ENCODE measurements at regions not wholly inside any gene's neighbourhood (a gene's known extent, or its start where the extent isn't known, plus 50 kb on each side); places are given as distances from the start of the nearest gene placed in this dataset.
A peak's percentile ranks its signal among the peaks of the same experiment; 100 is the strongest.

GRCh38 chr11:38461751-38462150, 1863.7 kb upstream of the RAG2 start:
- WGBS, 2 donors, result 68 to 75% methylated on average over 6 of the region's 6 CpGs
- Histone ChIP-seq H3K27ac (no peak overlapping the region), H3K4me3 (replicated peaks in 1 of 3) (no peak overlapping the region), H3K27me3 (no peaks in the 10 kb centered on the region), H3K9me3 (no peaks in the 10 kb centered on the region), H3K4me1 (no peaks in the 10 kb centered on the region), H3K36me3 (no peaks in the 10 kb centered on the region)
- no peak for TF ChIP-seq POLR2A (IDR thresholded peaks at IDR 0.05)
- intact Hi-C loops (cut with DNase I), result no loop called here
- no peak for DNase-seq

GRCh38 chr11:38460896-38461295, 1862.9 kb upstream of the RAG2 start:
- DNase-seq, result peak; percentile 71 to 80
- TF ChIP-seq POLR2A (IDR thresholded peaks at IDR 0.05) (no peak), CTCF (IDR thresholded peaks at IDR 0.05) (no peak)
- H3K4me3 ChIP-seq (replicated peaks in 1 of 3), result no peak overlapping the region
- intact Hi-C loops (cut with DNase I), result no loop called here
- no peaks in the 10 kb centered on the region for H3K36me3 ChIP-seq
- H3K4me1 ChIP-seq, result no peaks in the 10 kb centered on the region
- no peaks in the 10 kb centered on the region for H3K27me3 ChIP-seq
- no peaks in the 10 kb centered on the region for H3K9me3 ChIP-seq
- 1 to 4% methylated on average over 2 of the region's 2 CpGs for whole genome bisulfite sequencing, 2 donors
- H3K27ac ChIP-seq, result peak overlapping the region in 1 of 3 donors; percentile 31

GRCh38 chr11:38460429-38460828, 1862.4 kb upstream of the RAG2 start:
- H3K9me3 ChIP-seq, result no peaks in the 10 kb centered on the region
- no peaks in the 10 kb centered on the region for H3K4me1 ChIP-seq
- no peaks in the 10 kb centered on the region for H3K36me3 ChIP-seq
- H3K4me3 ChIP-seq (replicated peaks in 1 of 3), result no peak overlapping the region
- WGBS, 2 donors, result 59 to 73% methylated on average over 2 of the region's 2 CpGs
- TF ChIP-seq POLR2A (IDR thresholded peaks at IDR 0.05), result no peak
- no peak for TF ChIP-seq CTCF (IDR thresholded peaks at IDR 0.05)
- intact Hi-C loops (cut with DNase I), result no loop called here
- H3K27ac ChIP-seq, result peak overlapping the region in 1 of 3 donors; percentile 31
- H3K27me3 ChIP-seq, result no peaks in the 10 kb centered on the region
- DNase-seq, result no peak

DNA sequence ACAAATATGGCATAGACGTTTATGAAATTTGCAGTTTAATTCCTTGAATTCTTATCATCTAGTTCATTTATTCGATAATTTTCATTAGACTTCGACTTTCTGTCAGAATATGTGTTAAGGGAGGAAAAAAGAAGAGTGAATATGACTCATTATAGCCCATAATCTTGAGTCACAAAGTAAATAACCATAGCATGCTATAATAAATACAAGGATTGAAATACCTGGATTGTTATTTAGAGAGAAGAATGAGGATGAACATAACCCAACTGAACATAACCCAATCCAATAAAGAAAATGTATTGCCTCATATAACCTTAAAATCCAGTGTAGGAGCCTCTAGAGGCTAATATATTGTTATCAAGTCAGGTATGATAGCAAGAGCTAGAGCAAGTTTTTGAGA, 1858.3 kb upstream of the RAG2 start:
- no peaks in the 10 kb centered on the region for H3K4me1 ChIP-seq
- intact Hi-C loops (cut with DNase I), result no loop called here
- no peak overlapping the region for H3K27ac ChIP-seq
- no peaks in the 10 kb centered on the region for H3K36me3 ChIP-seq
- WGBS, 2 donors, result 85 to 86% methylated on average over 3 of the region's 3 CpGs
- H3K4me3 ChIP-seq (replicated peaks in 1 of 3), result no peak overlapping the region
- DNase-seq, result no peak
- TF ChIP-seq CTCF (IDR thresholded peaks at IDR 0.05) (no peak), POLR2A (IDR thresholded peaks at IDR 0.05) (no peak)
- no peaks in the 10 kb centered on the region for H3K27me3 ChIP-seq
- H3K9me3 ChIP-seq, result no peaks in the 10 kb centered on the region

GRCh38 chr11:38448284-38448683, 1850.2 kb upstream of the RAG2 start:
- peak; percentile 9 to 22 for DNase-seq
- H3K4me3 ChIP-seq (replicated peaks in 1 of 3), result no peak overlapping the region
- no peaks in the 10 kb centered on the region for H3K4me1 ChIP-seq
- intact Hi-C loops (cut with DNase I), result no loop called here
- H3K9me3 ChIP-seq, result no peaks in the 10 kb centered on the region
- no peak for TF ChIP-seq POLR2A (IDR thresholded peaks at IDR 0.05)
- no peak for TF ChIP-seq CTCF (IDR thresholded peaks at IDR 0.05)
- no peaks in the 10 kb centered on the region for H3K27me3 ChIP-seq
- no peak overlapping the region for H3K27ac ChIP-seq
- no peaks in the 10 kb centered on the region for H3K36me3 ChIP-seq
- WGBS, 2 donors, result 53 to 54% methylated on average over 2 of the region's 2 CpGs

DNA sequence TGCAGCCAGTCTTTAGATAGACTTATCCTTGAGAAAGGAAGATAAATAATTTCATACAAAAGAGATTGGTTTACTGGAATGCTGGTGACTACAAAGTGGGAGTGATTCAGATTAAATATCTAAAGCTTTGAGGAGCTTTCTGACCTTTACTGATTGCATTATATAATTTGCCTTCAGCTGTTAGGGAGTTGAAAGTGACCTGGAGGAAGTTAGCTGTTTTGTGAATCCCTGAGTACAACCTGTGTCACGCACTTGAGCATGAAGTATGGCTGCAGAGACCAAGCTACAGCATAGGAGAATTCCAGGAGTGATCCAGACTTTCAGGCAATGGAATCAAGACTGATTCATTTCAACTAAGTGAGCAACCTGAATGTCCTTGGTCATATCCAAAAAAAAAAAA, 1848.3 kb upstream of the RAG2 start:
- no peak for DNase-seq
- H3K27ac ChIP-seq, result no peak overlapping the region
- no peaks in the 10 kb centered on the region for H3K9me3 ChIP-seq
- H3K27me3 ChIP-seq, result no peaks in the 10 kb centered on the region
- H3K4me3 ChIP-seq (replicated peaks in 1 of 3), result no peak overlapping the region
- intact Hi-C loops (cut with DNase I), result no loop called here
- no peaks in the 10 kb centered on the region for H3K36me3 ChIP-seq
- H3K4me1 ChIP-seq, result no peaks in the 10 kb centered on the region
- 58 to 74% methylated on average over 1 of the region's 1 CpG for WGBS, 2 donors
- no peak for TF ChIP-seq POLR2A (IDR thresholded peaks at IDR 0.05)
